ENCODE measurements at regions not wholly inside any gene's neighbourhood (a gene's known extent, or its start where the extent isn't known, plus 50 kb on each side); places are given as distances from the start of the nearest gene placed in this dataset.

- no peak for DNase-seq (ENCODE audit: low read depth)
- TF ChIP-seq, protein P1, sequence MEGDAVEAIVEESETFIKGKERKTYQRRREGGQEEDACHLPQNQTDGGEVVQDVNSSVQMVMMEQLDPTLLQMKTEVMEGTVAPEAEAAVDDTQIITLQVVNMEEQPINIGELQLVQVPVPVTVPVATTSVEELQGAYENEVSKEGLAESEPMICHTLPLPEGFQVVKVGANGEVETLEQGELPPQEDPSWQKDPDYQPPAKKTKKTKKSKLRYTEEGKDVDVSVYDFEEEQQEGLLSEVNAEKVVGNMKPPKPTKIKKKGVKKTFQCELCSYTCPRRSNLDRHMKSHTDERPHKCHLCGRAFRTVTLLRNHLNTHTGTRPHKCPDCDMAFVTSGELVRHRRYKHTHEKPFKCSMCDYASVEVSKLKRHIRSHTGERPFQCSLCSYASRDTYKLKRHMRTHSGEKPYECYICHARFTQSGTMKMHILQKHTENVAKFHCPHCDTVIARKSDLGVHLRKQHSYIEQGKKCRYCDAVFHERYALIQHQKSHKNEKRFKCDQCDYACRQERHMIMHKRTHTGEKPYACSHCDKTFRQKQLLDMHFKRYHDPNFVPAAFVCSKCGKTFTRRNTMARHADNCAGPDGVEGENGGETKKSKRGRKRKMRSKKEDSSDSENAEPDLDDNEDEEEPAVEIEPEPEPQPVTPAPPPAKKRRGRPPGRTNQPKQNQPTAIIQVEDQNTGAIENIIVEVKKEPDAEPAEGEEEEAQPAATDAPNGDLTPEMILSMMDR (IDR thresholded peaks at IDR 0.05; ENCODE audit: insufficient read depth, low read depth, low read length) = no peak
- H3K4me3 ChIP-seq (ENCODE audit: low read depth, low read length) = no peak overlapping the region
Measured at GRCh38 chr5:117794847-117795246, 1193.5 kb downstream of the DTWD2 start.

DNA sequence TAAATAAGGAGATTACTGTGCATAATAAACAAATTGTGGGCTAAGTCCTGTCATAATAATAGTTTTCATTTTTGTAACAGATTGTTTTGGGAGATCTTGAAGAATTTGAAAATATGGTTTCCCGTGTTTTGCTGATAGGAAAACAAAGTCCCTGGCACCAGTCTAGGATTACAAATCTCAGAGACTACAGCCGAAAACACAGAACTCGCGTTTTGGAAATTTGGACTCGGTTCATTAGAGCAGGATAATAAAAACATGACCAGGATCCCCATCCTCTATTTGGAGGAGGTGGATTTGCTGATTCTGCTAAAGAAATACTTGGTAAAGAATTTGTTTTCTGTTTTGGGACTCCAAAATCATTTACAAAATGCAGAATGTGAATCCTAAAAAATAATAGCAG lies 1194.4 kb downstream of the DTWD2 start:
- no peak for DNase-seq (ENCODE audit: low read depth)
- TF ChIP-seq, protein P1 (IDR thresholded peaks at IDR 0.05; ENCODE audit: insufficient read depth, low read depth, low read length) = no peak
- no peak overlapping the region for H3K4me3 ChIP-seq (ENCODE audit: low read depth, low read length)

DNA sequence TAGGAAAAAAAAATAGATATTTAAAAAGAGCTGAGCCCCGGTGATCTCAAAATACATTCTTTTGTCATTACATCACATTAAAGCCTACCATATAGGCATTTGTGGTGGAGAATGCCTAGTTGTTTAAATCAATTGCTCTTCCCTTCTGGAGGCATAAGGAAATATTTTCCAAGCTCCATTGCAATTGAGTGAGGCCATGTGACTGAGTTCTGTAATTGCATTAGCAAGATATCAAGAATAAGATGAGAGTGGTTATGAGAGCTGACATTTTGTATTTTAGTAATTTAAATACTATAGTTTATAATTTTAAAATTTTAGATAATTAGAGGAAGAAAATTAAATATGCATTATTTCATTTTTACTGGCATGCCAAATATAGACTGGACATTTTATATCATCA lies 1195.9 kb downstream of the DTWD2 start:
- TF ChIP-seq, protein P1 (IDR thresholded peaks at IDR 0.05; ENCODE audit: insufficient read depth, low read depth, low read length) = no peak
- H3K4me3 ChIP-seq (ENCODE audit: low read depth, low read length) = no peak overlapping the region
- no peak for DNase-seq (ENCODE audit: low read depth)

GRCh38 chr5:117788596-117788995 lies 1199.8 kb downstream of the DTWD2 start:
- no peak for DNase-seq (ENCODE audit: low read depth)
- TF ChIP-seq, protein P1 (IDR thresholded peaks at IDR 0.05; ENCODE audit: insufficient read depth, low read depth, low read length) = no peak
- H3K4me3 ChIP-seq (ENCODE audit: low read depth, low read length) = no peak overlapping the region

- TF ChIP-seq, protein P1 (IDR thresholded peaks at IDR 0.05; ENCODE audit: insufficient read depth, low read depth, low read length) = no peak
- no peak overlapping the region for H3K4me3 ChIP-seq (ENCODE audit: low read depth, low read length)
- DNase-seq (ENCODE audit: low read depth) = no peak
Measured at GRCh38 chr5:117779171-117779570, 1204.5 kb upstream of the SEMA6A start.

DNA sequence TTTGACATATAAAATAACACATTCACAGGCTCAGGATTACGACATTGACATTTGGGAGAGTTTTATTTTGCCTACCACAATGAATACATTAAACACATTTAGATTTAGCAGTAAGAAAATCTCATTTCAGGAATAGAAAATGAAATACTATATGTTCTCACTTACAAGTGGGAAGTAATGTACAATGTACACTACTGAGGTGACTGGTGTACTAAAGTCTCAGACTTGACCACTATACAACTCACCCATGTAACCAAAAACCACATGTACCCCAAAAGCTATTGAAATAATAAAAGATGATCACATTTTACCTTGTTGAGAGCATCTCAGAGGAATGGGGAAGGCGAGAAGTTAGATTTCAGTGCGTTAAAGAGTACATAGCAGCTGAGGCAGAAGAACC lies 1202.4 kb upstream of the SEMA6A start:
- TF ChIP-seq, protein P1 (IDR thresholded peaks at IDR 0.05; ENCODE audit: insufficient read depth, low read depth, low read length) = no peak
- no peak for DNase-seq (ENCODE audit: low read depth)
- no peak overlapping the region for H3K4me3 ChIP-seq (ENCODE audit: low read depth, low read length)

DNA sequence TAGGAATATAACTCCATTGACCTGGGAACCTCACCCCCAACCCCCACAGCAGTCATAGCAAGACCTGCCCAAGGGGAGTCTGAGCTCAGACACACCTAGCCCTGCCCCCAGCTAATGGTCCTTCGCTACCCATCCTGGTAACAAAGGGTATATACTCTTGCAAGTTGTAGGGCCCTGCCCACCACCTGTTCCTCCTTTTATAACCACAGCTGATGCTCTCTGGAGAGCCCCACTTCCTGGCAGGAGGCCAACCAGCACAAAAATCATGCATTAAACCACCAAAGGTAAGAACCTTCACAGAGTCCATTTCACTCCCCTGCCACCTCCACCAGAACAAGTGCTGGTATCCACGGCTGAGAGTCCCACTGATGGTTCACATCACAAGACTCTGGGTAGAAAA lies 1195.3 kb upstream of the SEMA6A start:
- TF ChIP-seq, protein P1 (IDR thresholded peaks at IDR 0.05; ENCODE audit: insufficient read depth, low read depth, low read length) = no peak
- no peak for DNase-seq (ENCODE audit: low read depth)
- no peak overlapping the region for H3K4me3 ChIP-seq (ENCODE audit: low read depth, low read length)
